Posterior cingulate gyrus (tissue), 11 donors: ENCODE measurements at regions not wholly inside any gene's neighbourhood (a gene's known extent, or its start where the extent isn't known, plus 50 kb on each side); places are given as distances from the start of the nearest gene placed in this dataset.

Experiments
- DNase-seq, 10 donors: peaks; one replicate each; pipeline versions ENCODE4 v3.0.0 to v3.0.0-alpha.2; 2020 to 2021; ENCODE audit warnings: mixed read lengths in 3 of 10
- intact Hi-C: fragments of 100-400 bp; cut with DNase I; formaldehyde crosslinking; loops from one replicate; pipeline ENCODE4 v1.15.1; 2023

DNA sequence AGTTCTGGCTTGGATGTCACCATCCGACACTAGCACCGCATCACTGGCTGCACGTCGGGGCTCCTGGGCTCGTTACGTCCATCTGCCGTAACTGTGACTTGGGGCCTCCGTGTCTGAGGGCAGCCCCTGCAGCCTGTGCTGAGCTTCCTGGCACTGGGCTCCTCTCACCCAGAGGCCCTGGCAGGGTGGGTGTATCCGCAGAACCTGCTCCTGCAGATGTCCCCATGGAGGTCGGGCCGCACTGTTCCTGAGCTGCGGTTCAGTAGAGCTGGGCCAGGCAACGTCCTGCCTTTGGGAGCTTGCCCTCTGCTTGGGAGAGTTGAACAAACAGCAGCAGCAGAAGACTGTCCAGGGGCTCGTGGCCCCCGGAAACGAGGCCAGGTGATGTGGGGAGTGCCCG lies 71.4 kb downstream of the RGS12 start:
- peak in 2 of 10 donors; percentile 74 to 75 for DNase-seq
- intact Hi-C loops = no loop called here

DNA sequence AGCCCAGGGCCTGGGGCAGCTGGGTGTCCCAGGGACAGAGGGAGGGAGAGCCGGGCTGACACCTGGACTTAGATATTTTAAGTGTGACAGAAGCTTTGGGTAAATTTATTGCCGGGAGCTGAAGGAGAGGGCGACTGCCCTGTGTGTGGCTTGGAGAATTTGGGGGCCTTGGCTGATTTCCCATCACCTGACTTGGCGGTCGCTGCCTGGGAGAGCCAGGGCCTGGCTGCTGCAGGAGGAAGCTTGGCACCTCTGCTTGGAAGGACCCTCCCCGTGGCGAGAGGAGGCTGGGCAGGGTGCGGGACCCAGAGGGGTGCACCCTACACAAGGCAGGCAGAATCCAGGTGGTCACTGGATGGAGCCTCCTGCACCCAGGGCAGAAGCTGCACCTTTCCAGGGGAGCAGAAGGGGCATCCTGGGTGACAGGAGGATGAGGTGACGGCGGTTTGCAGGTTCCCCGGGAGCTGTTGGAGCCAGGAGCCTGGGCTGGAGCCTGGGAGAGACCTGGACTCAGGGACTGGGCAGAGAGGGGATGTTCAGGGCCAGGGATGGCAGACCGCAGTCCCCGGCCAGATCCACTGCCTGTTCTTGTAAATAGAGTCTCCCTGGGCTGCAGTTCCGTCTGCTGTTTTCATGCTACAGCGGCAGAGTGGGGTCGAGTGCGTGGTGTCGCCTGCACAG lies 72.0 kb downstream of the RGS12 start:
- DNase-seq = peak in 1 of 10 donors; percentile 65
- intact Hi-C loops = no loop called here

DNA sequence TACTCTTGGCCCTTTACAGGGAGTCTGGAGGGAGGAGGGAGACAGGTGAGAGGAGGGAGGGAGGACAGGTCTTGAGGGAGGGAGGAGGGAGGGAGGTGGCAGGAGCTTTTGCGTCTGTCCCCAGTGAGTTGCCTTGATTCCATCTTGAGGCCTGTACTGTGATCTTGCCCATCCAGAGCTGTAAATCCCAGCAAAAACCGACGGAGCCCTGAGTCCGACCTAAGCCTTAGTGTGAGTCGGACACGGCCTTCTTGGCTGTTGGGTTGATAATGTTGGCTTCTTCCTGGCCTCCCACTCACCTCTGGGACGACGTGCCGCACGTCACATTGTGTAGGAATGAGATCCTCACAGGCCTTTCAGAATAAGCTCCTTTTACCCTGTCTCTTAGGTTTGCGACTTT lies 72.5 kb downstream of the RGS12 start:
- intact Hi-C loops = no loop called here

DNA sequence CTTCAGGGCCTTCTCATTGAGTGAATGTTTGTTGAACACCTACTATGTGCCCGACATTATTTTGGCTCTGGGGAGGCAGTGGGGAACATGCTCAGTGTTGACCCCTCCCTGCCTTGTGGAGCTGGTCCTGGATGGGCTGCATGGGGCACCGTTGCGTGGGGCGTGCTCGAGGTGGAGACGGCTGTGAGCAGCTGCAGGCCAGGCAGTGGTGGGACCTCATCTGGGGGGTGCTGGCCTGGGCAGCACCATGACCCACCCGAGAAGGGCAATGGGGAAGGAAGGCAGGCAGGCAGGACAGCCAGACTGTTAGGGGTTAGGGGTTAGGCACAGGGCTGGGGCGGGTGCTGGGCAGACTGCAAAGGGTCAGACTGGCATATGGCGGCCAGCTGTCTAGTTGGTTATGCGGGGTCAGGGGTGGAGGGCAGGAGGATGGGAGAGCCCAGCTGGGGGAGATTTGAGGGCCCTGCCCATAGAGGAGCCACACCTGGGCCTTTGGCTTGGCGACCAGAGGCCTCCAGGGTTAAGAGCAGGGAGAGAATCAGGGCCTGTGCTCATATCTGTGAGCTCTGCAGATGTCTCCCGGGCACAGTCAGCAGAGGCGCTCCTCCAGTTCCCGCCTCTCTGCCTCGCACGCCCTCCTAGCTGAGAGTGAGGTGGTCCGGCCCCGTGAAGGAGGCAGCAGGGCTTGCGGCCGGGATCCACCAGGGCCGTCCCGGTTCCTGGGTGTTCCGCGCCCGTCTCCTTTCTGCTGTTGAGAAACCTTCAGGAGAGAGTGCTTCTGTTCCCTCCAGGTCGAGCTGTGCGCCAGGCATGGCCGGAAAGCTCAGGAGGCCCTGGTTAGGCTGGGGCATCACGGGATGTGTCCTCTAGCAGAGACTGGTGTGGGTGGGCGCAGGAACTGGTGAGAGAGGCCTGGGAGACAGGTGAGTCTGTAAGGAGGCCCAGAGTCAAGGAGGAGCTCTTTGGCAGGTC lies 73.3 kb downstream of the RGS12 start:
- peak in 1 of 10 donors; percentile 85 for DNase-seq
- intact Hi-C loops = no loop called here

More for the DNA sequence above, 72.5 kb downstream of the RGS12 start:
- no peak for DNase-seq

DNA sequence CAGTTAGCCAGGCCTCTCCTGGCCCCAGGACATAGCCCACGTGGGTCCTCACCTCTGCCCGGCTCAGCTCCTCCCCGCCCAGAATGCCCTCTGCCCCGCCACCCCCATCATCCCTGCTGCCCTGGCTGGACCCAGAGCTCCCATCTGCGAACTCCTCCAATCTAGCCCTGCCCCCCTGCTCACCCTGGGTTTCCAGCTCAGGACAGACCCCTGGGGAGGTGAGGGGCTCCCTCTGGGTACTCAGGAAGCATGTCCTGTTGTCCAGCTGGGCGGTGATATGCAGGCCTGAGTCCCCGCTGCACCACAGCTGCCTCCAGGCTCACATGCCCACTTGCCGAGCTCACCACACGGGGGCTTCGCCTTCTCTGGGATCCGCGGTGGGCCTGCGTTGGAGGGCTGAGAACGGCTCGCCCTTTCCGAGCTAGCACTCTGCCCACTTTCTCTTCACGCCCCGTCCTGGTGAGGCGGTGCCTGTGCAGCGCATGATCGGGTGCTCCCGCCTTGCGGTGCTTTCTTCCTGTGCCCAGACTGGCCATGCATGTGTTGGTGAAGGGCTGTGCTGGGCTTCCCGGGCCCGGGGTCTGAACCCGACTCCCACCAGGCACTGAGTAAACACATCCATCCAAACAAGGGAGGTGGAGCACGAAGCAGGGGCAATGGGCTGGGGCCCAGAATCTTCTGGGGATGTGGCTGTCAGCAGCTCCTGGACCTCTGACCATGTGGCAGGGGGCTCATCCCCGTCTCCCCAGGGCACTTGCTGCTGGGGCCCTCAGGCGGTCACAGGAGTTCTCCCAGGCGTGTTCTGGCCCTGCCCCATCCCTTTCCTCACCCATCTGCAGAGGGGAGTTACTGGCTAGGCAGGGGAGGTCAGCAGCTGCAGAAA lies 74.3 kb downstream of the RGS12 start:
- intact Hi-C loops = no loop called here
- peak in 3 of 10 donors; percentile 16 to 94 (median 83) for DNase-seq

DNA sequence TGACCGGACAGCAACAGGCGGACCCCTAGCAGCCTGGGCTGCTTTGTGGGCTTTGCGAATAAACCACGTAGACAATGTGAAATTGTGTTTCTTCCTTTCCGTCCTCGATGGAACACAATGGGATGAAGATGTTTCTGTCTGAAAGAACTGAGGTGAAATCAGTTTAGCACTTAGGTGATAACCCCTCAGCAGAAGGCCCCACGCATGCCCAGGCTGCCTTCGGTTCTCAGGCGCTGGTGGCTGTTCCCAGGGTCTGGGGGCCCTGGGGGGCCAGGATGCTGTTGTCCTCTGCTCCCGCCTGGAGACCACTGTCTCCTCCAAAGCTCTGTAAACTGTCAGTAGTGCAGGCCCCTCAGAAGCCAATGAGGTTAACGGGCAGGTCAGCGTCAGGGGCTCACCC lies 73.9 kb upstream of the HGFAC start:
- intact Hi-C loops = no loop called here
- DNase-seq = peak in 1 of 10 donors; percentile 63

DNA sequence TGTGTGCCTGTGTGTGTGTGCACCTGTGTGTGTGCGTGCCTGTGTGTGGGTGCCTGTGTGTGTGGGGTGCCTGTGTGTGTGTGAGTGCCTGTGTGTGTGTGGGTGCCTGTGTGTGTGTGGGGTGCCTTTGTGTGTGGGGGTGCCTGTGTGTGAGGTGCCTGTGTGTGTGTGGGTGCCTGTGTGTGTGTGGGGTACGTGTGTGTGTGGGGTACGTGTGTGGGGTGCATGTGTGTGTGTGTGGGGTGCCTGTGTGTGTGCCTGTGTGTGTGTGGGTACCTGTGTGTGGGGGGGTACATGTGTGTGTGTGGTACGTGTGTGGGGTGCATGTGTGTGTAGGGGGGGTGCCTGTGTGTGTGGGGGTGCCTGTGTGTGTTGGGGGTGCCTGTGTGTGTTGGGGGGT lies 73.4 kb upstream of the HGFAC start:
- DNase-seq = peak in 1 of 10 donors; percentile 4
- intact Hi-C loops = no loop called here

DNA sequence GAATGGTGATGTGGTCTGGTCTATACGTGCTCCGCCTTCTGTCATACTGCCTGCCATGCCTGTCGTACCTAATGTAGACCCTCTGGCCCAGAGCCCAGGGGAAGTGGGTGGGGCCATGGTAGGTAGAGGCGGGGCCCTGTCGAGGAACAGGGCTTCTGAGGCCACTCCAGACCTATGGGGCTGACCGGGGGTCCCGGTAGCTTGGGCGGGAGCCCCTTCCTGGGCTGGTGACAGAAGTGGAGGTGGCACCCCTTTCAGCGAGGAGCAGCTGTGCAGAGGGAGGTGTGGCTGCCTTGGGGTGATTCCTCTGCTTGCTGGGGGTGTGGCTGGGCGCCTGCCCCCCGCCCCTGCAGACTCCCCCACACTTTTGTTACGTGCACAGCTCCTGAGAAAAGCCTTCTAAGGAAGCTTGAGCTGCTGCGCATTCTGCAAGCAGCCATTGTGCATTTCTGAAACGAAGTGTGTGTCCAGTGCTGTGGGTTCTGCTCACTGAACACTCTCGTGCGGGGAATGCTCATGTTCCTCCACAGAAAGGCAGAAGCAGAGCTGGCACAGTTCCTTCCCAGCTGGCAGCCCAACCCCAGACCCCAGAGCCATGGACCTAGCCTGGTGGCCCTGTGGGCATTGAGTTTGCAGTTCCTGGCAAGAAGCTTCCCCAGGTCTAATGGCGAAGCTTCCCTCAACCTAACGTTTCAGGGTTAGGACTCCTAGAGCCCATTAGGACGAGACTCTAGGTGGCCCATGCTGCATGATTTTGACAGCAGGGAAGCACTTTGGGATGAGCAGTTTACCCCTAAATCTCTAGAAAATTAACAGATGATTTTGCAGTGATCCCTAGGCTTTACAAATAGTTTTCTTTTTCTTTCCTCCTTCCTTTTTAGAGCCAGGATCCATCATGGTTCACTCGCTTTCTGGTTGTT lies 72.7 kb upstream of the HGFAC start:
- intact Hi-C loops = no loop called here
- DNase-seq = peak in 2 of 10 donors; percentile 15 to 78

DNA sequence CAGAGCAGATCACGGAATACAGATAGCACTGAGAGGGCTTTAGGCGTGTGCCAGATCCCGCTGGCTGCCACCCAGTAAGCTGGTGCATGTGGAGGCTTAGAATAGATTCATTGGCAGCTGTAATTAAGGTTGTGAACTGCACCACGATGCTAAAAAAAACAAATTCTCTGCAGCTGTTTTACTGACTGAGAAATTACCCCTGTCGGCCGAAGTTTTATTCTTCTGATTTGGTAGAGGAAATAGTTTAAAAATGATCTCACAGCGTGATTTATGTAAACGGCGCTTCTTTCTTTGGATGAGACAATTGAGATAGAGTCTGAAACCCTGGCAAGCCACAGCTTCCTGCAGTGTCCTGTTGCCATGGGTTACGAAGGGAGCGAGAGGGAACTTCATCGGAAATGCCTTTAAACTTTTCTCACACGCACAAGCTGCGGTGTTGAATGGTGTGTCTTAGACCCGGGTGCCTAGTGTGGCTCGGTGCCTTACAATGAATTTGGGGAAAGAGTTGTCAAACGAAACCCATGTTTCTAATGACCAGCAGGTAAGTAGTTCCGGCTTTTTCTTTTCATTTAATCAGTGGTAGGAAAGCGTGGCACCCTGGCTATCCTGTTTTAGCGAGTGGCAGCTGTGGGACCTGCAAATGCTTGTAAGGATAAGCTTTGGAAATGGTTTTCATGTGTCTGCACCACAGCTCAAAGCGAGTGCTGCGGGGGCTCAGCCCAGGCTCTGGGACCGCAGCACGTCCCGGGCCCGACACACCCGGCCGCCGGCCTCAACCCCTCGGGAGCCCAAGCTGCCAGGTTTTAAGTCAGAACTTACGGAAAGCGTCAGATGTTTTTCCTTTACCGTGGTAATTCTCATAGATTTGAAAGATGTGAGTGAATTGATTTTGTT lies 71.7 kb upstream of the HGFAC start:
- peak in 4 of 10 donors; percentile 57 to 84 (median 58) for DNase-seq
- intact Hi-C loops = no loop called here

DNA sequence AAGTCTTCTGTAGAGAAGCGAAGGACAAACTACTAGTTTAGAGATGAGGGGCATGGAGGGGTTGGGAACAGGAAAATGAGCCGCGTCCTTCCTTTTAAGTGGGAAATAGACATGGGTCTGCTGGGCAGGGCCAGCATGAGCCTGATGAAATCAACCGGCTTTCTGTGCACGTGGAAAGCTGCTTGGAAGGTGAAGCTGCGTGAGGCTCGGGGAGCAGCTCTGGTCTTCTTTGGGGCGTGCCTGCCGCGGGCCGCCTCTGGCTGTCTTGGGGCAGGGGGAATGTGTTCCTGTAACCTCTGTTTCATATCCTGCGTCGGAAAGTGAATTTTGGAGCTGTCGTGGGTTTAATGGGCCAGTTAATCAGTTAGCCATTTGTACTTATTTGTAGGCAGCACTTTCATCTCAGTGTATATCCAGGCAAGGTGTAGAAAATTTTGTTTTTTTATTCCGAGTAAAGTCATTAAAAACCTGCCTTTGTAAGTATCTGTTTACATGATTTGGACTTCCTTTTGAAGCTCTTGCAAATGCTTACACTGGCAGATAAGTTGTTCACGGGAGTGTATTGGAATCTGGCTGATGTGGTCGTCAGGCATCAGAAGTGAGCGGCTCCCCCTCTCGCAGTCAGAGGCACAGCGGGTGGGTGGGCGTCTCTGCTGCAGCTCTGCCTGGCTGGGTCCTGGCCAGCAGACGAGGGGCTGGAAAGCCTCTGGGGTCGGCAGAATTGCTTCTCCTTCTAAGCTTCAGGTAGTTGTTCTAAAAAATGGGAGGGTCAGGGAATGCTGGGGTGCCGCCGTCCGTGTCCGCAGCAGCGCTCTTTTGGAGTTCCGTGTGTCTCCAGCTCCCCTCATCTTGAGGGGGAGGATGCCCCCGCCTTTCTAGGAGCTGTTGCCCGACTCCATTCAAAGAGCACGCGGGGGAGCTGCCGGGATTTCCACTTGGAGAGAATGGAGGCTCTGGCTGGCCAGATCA lies 70.5 kb upstream of the HGFAC start:
- peak in 2 of 10 donors; percentile 40 to 82 for DNase-seq
- intact Hi-C loops = no loop called here

DNA sequence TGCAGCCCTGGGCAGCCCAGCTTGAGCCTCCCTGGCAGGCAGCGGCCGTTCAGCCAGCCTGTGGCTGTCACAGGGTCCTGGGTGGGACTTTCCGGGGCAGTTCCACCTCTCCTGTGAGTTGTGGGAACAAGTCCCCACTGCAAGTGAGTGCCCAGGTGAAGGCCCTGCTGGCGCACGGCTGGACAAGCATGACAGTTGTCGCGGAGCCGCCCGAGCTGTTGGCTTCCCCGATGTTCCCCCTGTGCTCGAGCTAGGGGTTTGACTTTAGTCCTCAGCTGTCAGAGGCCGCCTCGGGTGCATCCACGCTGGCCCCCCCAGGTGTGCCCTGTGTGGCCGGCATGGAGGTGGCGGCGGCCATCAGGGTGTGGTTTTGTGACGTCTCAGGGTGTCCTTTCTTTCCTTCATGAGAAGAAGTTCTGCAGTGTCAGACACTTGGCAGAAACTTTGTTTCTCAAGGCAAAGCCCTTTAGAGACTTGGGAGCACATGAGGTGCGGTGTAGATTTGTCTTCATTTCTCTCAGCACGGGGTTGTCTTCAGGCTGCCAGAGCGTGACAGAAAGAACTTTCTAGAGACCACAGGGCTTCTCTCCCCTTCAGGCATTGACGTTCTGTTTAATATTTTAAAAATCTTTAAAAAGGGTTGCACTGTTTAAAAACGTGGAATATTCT lies 69.4 kb upstream of the HGFAC start:
- DNase-seq = peak in 3 of 10 donors; percentile 8 to 85 (median 68)
- intact Hi-C loops = no loop called here

DNA sequence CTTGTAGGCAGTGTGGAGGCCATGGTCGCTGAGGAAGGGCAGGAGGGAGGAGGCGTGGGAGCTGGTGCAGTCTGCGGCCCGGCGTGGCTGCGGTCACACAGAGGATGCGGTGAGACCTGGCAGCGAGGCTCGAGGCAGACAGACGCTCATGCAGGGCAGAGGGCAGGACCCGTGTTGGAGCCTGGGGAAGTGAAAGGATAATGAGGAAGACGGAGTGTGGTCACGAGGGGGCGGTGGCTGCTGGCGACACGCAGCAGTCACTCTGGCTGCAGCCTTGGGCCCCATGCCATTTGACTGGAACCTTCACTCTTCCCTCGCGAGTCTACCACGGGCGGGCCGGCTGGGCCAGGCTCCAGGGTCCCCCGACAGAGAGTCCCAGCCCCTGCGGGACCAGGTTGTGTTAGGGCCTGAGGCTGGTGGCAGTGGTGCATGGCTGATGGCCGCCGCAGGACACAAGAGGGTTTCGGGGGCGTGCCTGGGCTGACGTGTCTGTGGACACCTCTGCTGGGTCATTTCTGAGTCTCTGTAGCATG lies 68.8 kb upstream of the HGFAC start:
- intact Hi-C loops = no loop called here
- DNase-seq = peak in 6 of 10 donors; percentile 43 to 92 (median 52)

DNA sequence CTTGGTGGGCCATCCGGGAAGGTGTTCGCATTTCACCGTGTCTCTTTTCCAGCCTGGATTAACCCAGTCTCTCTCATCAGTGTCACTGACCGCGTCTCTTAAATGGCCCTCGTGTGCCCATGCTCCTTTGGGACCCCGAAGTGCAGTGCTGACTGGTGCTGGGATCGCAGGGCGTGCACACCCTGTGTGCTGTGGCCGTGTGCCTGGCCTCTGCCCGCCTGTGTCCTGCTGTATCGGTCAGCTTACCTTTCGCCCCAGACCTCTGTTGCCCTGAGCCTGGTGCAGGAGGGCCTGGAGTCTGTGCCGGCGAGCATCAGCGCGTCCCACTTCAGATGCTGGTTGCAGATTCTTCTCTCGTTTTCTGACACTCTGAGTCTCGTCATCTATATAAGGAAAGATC lies 68.3 kb upstream of the HGFAC start:
- intact Hi-C loops = no loop called here
- peak in 3 of 10 donors; percentile 4 to 69 (median 61) for DNase-seq

DNA sequence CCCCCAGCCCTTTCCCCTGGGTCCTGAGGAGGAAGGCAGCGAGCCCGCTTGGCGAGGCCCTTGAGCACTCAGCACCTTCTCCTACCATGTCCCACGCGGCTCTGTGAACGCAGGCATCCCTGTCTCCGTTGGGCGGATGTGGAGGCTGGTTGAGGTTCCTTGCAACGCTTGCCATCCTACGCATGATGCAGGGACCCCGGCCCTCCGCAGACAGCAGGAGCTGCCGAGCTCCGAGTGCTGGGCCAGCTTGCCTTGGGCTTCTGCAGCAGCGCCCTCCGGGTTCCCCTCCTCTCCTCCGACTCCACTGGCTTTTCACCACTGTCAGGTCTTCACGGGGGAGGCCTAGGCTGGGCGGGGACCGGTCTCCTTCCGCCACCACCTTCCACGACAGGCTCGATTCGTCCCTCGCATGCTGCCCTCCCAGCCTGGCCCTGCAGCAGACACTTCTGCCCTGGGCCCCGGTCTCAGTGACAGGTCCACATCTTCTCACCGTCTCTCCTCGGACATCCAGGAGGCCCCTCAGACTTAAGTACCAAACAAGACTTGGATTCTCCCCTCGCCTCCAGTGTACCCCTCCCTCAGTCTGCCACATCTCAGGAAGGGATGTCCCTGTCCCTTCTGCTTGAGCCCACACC lies 67.6 kb upstream of the HGFAC start:
- intact Hi-C loops = no loop called here
- peak in 2 of 10 donors; percentile 8 to 82 for DNase-seq

DNA sequence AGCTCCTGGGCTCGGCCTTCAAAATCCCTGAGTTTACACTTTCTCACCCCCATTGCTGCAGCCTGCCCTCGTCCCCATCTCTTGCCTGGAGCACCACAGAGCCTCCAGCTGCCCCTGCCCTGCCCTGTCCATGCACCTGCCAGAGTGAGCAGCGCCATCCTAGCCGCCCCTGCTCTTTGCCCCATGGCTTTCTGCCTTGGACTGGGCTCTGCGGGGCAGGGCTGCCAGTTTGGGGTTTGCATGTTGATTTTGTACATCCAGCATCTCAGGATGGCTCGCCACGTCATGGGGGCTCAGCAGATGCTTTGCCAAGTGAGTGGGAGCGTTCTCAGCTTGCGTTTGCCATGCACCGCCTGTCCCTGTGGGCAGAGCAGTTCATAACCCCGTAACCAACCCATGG lies 67.1 kb upstream of the HGFAC start:
- intact Hi-C loops = no loop called here
- peak in 2 of 10 donors; percentile 6 to 74 for DNase-seq

DNA sequence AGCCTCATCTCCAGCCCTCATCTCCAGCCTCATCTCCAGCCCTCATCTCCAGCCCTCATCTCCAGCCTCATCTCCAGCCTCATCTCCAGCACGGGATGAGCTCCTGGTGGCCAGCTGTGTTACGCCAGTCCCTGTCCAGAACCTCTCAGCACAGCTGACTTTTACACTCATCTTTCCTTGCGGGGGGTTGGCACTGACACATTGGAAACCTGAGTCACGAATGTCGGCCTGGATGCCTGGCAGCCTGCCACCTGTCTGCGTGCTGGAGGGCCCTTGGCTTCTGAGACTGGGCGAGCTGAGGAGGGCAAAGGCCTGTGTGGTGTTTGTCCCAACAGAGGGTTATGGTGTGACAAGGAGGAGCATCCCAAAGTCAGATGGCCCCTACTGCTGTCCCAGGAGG lies 66.1 kb upstream of the HGFAC start:
- DNase-seq = peak in 3 of 10 donors; percentile 9 to 74 (median 74)
- intact Hi-C loops = no loop called here
